RWPE1 (cell line): ENCODE measurements at regions not wholly inside any gene's neighbourhood (a gene's known extent, or its start where the extent isn't known, plus 50 kb on each side); places are given as distances from the start of the nearest gene placed in this dataset.

Experiments
- CTCF ChIA-PET: fragments of 350-600 bp; sonication (Branson Sonifier 250); formaldehyde crosslinking; extraction: SDS; loops from one replicate; lab custom pipeline; 2021; lab: Yijun Ruan, JAX
- POLR2A ChIA-PET: fragments of 400-600 bp; formaldehyde crosslinking; extraction: SDS; loops from one replicate; lab custom pipeline; 2020; ENCODE audit warnings: antibody characterized with exemption; ENCODE audit not compliant: low non-redundant PET; lab: Yijun Ruan, JAX
- DNase-seq: peaks from one replicate; pipeline ENCODE4 v3.0.0; 2012; ENCODE audit warnings: low spot score
- H3K27ac ChIP-seq: fragments of 450-650 bp; 2 replicates; pipeline ENCODE4 v1.5.1; 2017
- CTCF ChIP-seq: fragments of 450-650 bp; conservative IDR thresholded peaks from 2 replicates; pipeline ENCODE4 v1.5.1; 2017; ENCODE audit warnings: low read depth, mild to moderate bottlenecking

GRCh38 chr16:77668201-77668600 lies 54.1 kb upstream of the NUDT7 start:
- no peak for DNase-seq
- no peak overlapping the region for H3K27ac ChIP-seq
- POLR2A ChIA-PET: no interaction called here
- TF ChIP-seq CTCF: no peak
- CTCF ChIA-PET: interaction anchor here (0.7 kb wide), 1 partner anchor 9 kb away, joined by 3 read pairs; no protein-coding TSS in a partner anchor

GRCh38 chr16:77669057-77669456 lies 53.3 kb upstream of the NUDT7 start:
- H3K27ac ChIP-seq: no peak overlapping the region
- ChIA-PET POLR2A (no interaction called here), CTCF (interaction anchor here (0.7 kb wide), 1 partner anchor 10 kb away, joined by 3 read pairs; no protein-coding TSS in a partner anchor)
- no peak for DNase-seq
- no peak for TF ChIP-seq CTCF
